Activated T-cell treated with anti-CD3 and anti-CD28 coated beads, Interleukin-2, amount 50 U/mL, for 4 hours (primary cell): ENCODE measurements at regions not wholly inside any gene's neighbourhood (a gene's known extent, or its start where the extent isn't known, plus 50 kb on each side); places are given as distances from the start of the nearest gene placed in this dataset.
A peak's percentile ranks its signal among the peaks of the same experiment; 100 is the strongest.

ENCODE experiments used
- ATAC-seq, 2 donors: fragments of 200-7000 bp; cut with Tn5 transposase; one replicate each; pipeline ENCODE4 v1.10.0; 2021
- DNase-seq: peaks from one replicate; pipeline ENCODE4 v3.0.0-alpha.2; 2020
- H3K27me3 Mint-ChIP-seq: one replicate; pipeline ENCODE4 v1.8.0; 2021; ENCODE audit warnings: low read depth, mixed read lengths
- H3K36me3 Mint-ChIP-seq: one replicate; pipeline ENCODE4 v1.8.0; 2022; ENCODE audit warnings: mixed read lengths; ENCODE audit not compliant: insufficient read depth
- H3K4me1 Mint-ChIP-seq: one replicate; pipeline ENCODE4 v1.8.0; 2021; ENCODE audit warnings: low read depth, mixed read lengths
- H3K4me3 Mint-ChIP-seq: one replicate; pipeline ENCODE4 v1.8.0; 2021; ENCODE audit warnings: mild to moderate bottlenecking, moderate library complexity, mixed read lengths
- H3K9me3 Mint-ChIP-seq: one replicate; pipeline ENCODE4 v1.8.0; 2021; ENCODE audit warnings: mixed read lengths

GRCh38 chr3:43181202-43181821, 75.4 kb upstream of the POMGNT2 start:
- peak; percentile 37 for DNase-seq
- Mint-ChIP-seq H3K27me3 (no peaks in the 10 kb centered on the region), H3K4me1 (peaks cover 53% of the 10 kb centered on the region), H3K9me3 (no peaks in the 10 kb centered on the region), H3K4me3 (no peak overlapping the region), H3K36me3 (no peaks in the 10 kb centered on the region)
- ATAC-seq, result peak; percentile 77 to 87

GRCh38 chr3:43180694-43181093, 74.8 kb upstream of the POMGNT2 start:
- DNase-seq, result no peak
- no peaks in the 10 kb centered on the region for H3K9me3 Mint-ChIP-seq
- H3K4me3 Mint-ChIP-seq, result peak overlapping the region; percentile 43
- ATAC-seq, result peak; percentile 28 to 29
- peaks cover 54% of the 10 kb centered on the region for H3K4me1 Mint-ChIP-seq
- no peaks in the 10 kb centered on the region for H3K36me3 Mint-ChIP-seq
- no peaks in the 10 kb centered on the region for H3K27me3 Mint-ChIP-seq

- H3K4me3 Mint-ChIP-seq, result peak overlapping the region; percentile 62
- ATAC-seq (peak in 1 of 2 donors; percentile 51), DNase-seq (peak; percentile 26)
- H3K4me1 Mint-ChIP-seq, result peaks cover 54% of the 10 kb centered on the region
- H3K36me3 Mint-ChIP-seq, result no peaks in the 10 kb centered on the region
- no peaks in the 10 kb centered on the region for H3K27me3 Mint-ChIP-seq
- H3K9me3 Mint-ChIP-seq, result no peaks in the 10 kb centered on the region
These were observed 74.1 kb upstream of the POMGNT2 start for GRCh38 chr3:43180027-43180426.

GRCh38 chr3:43178891-43179366, 73.0 kb upstream of the POMGNT2 start:
- H3K4me3 Mint-ChIP-seq, result no peak overlapping the region
- peaks cover 10% of the 10 kb centered on the region for H3K9me3 Mint-ChIP-seq
- H3K4me1 Mint-ChIP-seq, result peaks cover 54% of the 10 kb centered on the region
- peaks cover 2% of the 10 kb centered on the region for H3K36me3 Mint-ChIP-seq
- DNase-seq, result no peak
- no peaks in the 10 kb centered on the region for H3K27me3 Mint-ChIP-seq
- no peak for ATAC-seq

- H3K36me3 Mint-ChIP-seq, result peaks cover 2% of the 10 kb centered on the region
- DNase-seq, result no peak
- H3K27me3 Mint-ChIP-seq, result no peaks in the 10 kb centered on the region
- H3K4me3 Mint-ChIP-seq, result no peak overlapping the region
- peaks cover 43% of the 10 kb centered on the region for H3K4me1 Mint-ChIP-seq
- no peak for ATAC-seq
- peaks cover 23% of the 10 kb centered on the region for H3K9me3 Mint-ChIP-seq
These were observed 71.2 kb upstream of the POMGNT2 start for GRCh38 chr3:43177085-43177484.

- H3K4me1 Mint-ChIP-seq, result peaks cover 42% of the 10 kb centered on the region
- peaks cover 23% of the 10 kb centered on the region for H3K9me3 Mint-ChIP-seq
- no peak for DNase-seq
- no peak for ATAC-seq
- H3K4me3 Mint-ChIP-seq, result no peak overlapping the region
- H3K27me3 Mint-ChIP-seq, result no peaks in the 10 kb centered on the region
- H3K36me3 Mint-ChIP-seq, result peaks cover 2% of the 10 kb centered on the region
These were observed 70.8 kb upstream of the POMGNT2 start for GRCh38 chr3:43176666-43177065.

- H3K4me3 Mint-ChIP-seq, result no peak overlapping the region
- ATAC-seq, result no peak
- H3K27me3 Mint-ChIP-seq, result no peaks in the 10 kb centered on the region
- H3K36me3 Mint-ChIP-seq, result peaks cover 2% of the 10 kb centered on the region
- no peak for DNase-seq
- H3K4me1 Mint-ChIP-seq, result peaks cover 31% of the 10 kb centered on the region
- H3K9me3 Mint-ChIP-seq, result peaks cover 23% of the 10 kb centered on the region
These were observed 69.7 kb upstream of the POMGNT2 start for GRCh38 chr3:43175541-43175940.

GRCh38 chr3:43173949-43174348, 68.1 kb upstream of the POMGNT2 start:
- H3K4me1 Mint-ChIP-seq, result peaks cover 15% of the 10 kb centered on the region
- H3K4me3 Mint-ChIP-seq, result no peak overlapping the region
- H3K27me3 Mint-ChIP-seq, result no peaks in the 10 kb centered on the region
- ATAC-seq (no peak), DNase-seq (no peak)
- H3K9me3 Mint-ChIP-seq, result peaks cover 23% of the 10 kb centered on the region
- peaks cover 2% of the 10 kb centered on the region for H3K36me3 Mint-ChIP-seq

GRCh38 chr3:43171748-43172147, 65.9 kb upstream of the POMGNT2 start:
- Mint-ChIP-seq H3K36me3 (peaks cover 2% of the 10 kb centered on the region), H3K9me3 (peaks cover 31% of the 10 kb centered on the region), H3K4me3 (no peak overlapping the region), H3K4me1 (peaks cover 6% of the 10 kb centered on the region), H3K27me3 (no peaks in the 10 kb centered on the region)
- no peak for ATAC-seq
- DNase-seq, result no peak

GRCh38 chr3:43170553-43170952, 64.7 kb upstream of the POMGNT2 start:
- Mint-ChIP-seq H3K9me3 (peaks cover 43% of the 10 kb centered on the region), H3K4me1 (peaks cover 1% of the 10 kb centered on the region), H3K36me3 (peaks cover 4% of the 10 kb centered on the region), H3K4me3 (no peak overlapping the region), H3K27me3 (no peaks in the 10 kb centered on the region)
- no peak for DNase-seq
- no peak for ATAC-seq

- DNase-seq (no peak), ATAC-seq (no peak)
- peaks cover 44% of the 10 kb centered on the region for H3K9me3 Mint-ChIP-seq
- peaks cover 1% of the 10 kb centered on the region for H3K4me1 Mint-ChIP-seq
- no peak overlapping the region for H3K4me3 Mint-ChIP-seq
- no peaks in the 10 kb centered on the region for H3K27me3 Mint-ChIP-seq
- peaks cover 4% of the 10 kb centered on the region for H3K36me3 Mint-ChIP-seq
These were observed 64.1 kb upstream of the POMGNT2 start for GRCh38 chr3:43169987-43170386.

- ATAC-seq, result no peak
- Mint-ChIP-seq H3K4me1 (peaks cover 25% of the 10 kb centered on the region), H3K4me3 (no peak overlapping the region), H3K9me3 (peaks cover 20% of the 10 kb centered on the region), H3K36me3 (peaks cover 3% of the 10 kb centered on the region), H3K27me3 (no peaks in the 10 kb centered on the region)
- DNase-seq, result no peak
These were observed 60.5 kb upstream of the POMGNT2 start for GRCh38 chr3:43166406-43166805.

- H3K4me3 Mint-ChIP-seq, result no peak overlapping the region
- peaks cover 25% of the 10 kb centered on the region for H3K4me1 Mint-ChIP-seq
- peaks cover 20% of the 10 kb centered on the region for H3K9me3 Mint-ChIP-seq
- peaks cover 3% of the 10 kb centered on the region for H3K36me3 Mint-ChIP-seq
- no peaks in the 10 kb centered on the region for H3K27me3 Mint-ChIP-seq
- no peak for DNase-seq
- ATAC-seq, result no peak
These were observed 59.9 kb upstream of the POMGNT2 start for GRCh38 chr3:43165786-43166185.

- H3K27me3 Mint-ChIP-seq, result no peaks in the 10 kb centered on the region
- H3K36me3 Mint-ChIP-seq, result peaks cover 3% of the 10 kb centered on the region
- H3K9me3 Mint-ChIP-seq, result peaks cover 20% of the 10 kb centered on the region
- DNase-seq (no peak), ATAC-seq (no peak)
- no peak overlapping the region for H3K4me3 Mint-ChIP-seq
- H3K4me1 Mint-ChIP-seq, result peaks cover 25% of the 10 kb centered on the region
These were observed 58.1 kb upstream of the POMGNT2 start for GRCh38 chr3:43163895-43164493.
